SU-DHL-6 (cell line): ENCODE measurements at regions not wholly inside any gene's neighbourhood (a gene's known extent, or its start where the extent isn't known, plus 50 kb on each side); places are given as distances from the start of the nearest gene placed in this dataset.

Experiments used
- EZH2phosphoT487 ChIP-seq: fragments of 200-600 bp; sonication (generic), shearing (Covaris generic); conservative IDR thresholded peaks from 2 replicates; pipeline ENCODE4 v1.6.1; 2018; ENCODE audit warnings: mild to moderate bottlenecking, antibody characterized with exemption, low read length, moderate library complexity, mixed read lengths
- TF ChIP-seq, protein P1 (sequence below): fragments of 200-600 bp; sonication (generic); IDR thresholded peaks from one replicate; pipeline ENCODE4 v1.5.1; 2017; ENCODE audit warnings: antibody characterized with exemption, mild to moderate bottlenecking, low read length, moderate library complexity; ENCODE audit not compliant: insufficient read depth, poor library complexity, severe bottlenecking

DNA sequence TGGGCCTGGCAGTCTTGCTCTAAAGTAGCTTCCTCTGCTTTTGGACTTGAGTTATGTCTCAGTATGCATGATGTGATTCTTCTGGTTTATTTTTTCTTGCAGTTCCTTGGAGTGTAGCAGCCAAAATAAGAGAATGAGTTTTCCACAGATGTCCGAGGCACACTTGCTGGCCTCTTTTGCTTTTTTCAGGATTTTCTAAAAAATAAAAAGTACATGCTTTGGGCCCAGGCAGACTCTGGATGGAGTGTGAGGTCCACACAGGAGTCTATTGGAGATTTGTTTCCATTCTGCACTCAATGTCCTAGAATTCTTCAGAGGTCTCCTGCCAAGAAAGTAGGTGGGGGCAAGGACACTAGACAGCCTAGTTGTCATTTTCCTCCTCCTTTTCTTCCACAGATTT, 477.6 kb downstream of the EPM2A start:
- TF ChIP-seq, protein P1, sequence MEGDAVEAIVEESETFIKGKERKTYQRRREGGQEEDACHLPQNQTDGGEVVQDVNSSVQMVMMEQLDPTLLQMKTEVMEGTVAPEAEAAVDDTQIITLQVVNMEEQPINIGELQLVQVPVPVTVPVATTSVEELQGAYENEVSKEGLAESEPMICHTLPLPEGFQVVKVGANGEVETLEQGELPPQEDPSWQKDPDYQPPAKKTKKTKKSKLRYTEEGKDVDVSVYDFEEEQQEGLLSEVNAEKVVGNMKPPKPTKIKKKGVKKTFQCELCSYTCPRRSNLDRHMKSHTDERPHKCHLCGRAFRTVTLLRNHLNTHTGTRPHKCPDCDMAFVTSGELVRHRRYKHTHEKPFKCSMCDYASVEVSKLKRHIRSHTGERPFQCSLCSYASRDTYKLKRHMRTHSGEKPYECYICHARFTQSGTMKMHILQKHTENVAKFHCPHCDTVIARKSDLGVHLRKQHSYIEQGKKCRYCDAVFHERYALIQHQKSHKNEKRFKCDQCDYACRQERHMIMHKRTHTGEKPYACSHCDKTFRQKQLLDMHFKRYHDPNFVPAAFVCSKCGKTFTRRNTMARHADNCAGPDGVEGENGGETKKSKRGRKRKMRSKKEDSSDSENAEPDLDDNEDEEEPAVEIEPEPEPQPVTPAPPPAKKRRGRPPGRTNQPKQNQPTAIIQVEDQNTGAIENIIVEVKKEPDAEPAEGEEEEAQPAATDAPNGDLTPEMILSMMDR: no peak
- TF ChIP-seq EZH2phosphoT487: no peak
